Stimulated activated CD8-positive, alpha-beta memory T cell treated with anti-CD3 and anti-CD28 coated beads, Interleukin-12 subunit alpha, Interleukin-12 subunit beta, amount 100 ng/mL, for 24 hours (primary cell): ENCODE measurements at regions not wholly inside any gene's neighbourhood (a gene's known extent, or its start where the extent isn't known, plus 50 kb on each side); places are given as distances from the start of the nearest gene placed in this dataset.
"Not testable (repeated sequence)": the region's sequence is repeated elsewhere in the genome, so short reads cannot be mapped to it uniquely, and the experiment has no call there.

ENCODE experiments used
- DNase-seq: peaks from one replicate; pipeline ENCODE4 v3.0.0-alpha.2; 2020; ENCODE audit errors: extremely low read depth

DNA sequence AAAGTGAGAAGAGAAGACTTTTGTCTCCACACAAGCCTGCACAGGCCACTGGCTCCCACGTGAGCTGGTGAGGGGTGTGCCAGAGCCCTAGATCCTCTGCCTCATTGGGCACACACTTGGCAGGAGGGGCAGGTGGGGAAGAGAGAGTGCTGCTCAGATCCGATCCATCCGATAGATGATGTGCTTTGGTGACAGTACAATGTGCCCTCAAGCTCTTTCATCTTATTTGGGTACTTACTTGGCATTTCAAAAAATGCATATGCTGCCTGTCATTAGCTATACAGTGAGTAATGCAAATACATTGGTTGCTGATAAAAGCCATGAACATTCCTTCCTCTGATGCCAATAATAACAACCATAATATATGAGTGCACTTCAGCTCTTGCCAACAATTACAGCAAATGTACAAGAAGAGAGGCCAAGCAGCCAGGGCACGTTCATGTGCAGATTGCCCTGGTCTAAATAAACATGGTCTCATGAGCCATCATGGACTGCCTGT lies 255.3 kb downstream of the VAPA start:
- no peak for DNase-seq

DNA sequence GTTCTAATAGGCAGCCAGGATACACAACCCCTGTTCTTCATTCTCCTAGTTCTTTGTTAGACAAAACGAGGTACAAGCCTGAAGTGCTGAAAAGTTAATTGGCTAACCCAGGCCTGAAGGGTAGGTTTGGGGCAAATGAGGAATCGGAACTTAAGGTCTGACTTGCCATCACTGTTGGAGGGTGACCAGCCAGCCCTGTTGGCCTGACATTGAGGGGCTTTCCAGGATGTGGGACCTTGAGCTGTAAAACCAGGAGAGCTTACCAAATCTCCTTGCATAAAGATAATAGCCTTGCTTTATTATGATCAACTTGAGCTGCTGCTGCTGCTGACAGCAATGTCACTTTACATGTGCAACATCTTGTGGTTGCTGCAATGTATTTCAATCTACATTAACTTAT lies 256.0 kb downstream of the VAPA start:
- DNase-seq, result no peak

DNA sequence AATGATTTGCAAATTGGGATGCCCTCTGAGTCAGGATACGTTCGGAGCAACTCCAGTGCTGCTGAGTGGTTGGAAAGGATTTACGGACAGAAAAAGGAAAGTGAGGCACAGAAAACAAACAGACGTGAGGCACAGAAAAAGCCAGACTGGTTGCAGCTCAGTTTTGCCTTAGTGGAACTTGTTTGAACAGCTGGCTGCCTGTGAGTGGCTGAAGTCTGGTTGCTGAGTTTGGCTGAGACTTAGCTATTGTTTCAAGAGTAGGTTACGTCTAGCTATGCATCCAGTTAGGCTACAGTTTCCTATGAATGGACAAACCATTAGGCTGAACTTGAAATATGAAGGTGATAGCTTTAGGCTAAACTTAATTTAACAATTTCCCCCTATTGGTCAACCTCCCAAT lies 256.6 kb downstream of the VAPA start:
- DNase-seq, result no peak

DNA sequence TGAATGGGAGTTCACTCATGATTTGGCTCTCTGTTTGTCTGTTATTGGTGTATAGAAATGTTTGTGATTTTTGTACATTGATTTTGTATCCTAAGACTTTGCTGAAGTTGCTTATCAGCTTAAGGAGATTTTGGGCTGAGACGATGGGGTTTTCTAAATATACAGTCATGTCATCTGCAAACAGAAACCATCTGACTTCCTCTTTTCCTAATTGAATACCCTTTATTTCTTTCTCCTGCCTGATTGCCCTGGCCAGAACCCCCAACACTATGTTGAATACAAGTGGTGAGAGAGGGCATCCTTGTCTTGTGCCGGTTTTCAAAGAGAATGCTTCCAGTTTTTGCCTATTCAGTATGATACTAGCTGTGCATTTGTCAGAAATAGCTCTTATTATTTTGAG lies 261.5 kb downstream of the VAPA start:
- DNase-seq, result not testable (repeated sequence)

DNA sequence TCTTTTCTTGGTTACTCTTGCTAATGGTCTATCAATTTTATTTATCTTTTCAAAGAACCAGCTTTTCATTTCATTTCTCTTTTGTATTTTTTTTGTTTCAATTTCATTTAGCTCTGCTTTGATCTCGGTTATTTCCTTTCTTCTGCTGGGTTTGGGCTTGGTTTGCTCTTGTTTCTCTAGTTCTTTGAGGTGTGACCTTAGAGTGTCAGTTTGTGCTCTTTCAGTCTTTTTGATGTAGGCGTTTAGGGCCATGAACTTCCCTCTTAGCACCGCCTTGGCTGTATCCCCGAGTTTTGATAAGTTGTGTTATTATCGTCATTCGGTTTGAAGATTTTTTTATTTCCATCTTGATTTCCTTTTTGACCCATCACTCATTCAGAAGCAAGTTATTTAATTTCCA lies 265.5 kb downstream of the VAPA start:
- not testable (repeated sequence) for DNase-seq

DNA sequence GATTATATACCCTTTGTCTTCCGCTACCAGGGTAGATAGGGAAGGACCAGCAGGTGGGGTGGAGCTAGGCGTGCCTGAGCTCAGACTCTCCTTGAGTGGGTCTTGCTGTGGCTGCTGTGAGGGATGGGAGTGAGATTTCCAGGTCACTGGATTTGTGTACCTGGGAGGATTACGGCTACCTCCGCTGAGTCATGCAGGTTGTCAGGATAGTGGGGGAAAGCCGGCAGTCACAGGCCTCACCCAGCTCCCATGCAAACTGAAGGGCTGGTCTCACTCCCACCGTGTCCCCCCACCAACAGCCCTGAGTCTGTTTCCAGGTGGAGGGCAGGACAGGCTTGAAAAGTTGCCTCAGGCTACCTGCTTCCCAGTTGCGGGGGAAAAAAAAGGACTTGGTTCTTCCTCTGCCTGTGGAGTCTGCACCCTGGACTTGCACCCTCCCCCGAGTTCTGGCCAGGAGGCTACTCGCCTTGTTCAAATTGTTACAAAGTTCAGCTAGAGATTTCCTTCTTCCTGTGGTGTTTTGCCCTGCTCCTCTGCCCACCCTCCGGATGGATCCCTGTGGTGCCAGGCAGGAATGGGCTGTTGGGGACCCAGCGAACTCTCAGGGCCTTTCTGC lies 268.3 kb downstream of the VAPA start:
- no peak for DNase-seq

DNA sequence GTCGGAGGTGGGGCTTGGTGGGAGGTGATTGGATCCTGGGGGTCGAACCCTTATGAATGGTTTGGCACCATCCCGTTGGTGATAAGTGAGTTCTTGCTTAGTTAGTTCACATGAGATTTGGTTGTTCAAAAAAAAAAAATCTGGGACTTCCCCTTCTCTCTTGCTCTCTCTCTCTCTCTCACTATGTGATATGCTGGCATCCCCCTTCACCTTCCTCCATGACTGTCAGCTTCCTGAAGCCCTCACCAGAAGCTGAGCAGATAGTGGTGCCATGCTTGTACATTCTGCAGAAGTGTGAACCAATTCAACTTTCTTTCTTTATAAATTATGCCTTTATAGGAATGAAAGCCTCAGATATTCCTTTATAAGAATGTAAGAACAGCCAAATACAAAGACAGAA lies 269.7 kb upstream of the APCDD1 start:
- no peak for DNase-seq

DNA sequence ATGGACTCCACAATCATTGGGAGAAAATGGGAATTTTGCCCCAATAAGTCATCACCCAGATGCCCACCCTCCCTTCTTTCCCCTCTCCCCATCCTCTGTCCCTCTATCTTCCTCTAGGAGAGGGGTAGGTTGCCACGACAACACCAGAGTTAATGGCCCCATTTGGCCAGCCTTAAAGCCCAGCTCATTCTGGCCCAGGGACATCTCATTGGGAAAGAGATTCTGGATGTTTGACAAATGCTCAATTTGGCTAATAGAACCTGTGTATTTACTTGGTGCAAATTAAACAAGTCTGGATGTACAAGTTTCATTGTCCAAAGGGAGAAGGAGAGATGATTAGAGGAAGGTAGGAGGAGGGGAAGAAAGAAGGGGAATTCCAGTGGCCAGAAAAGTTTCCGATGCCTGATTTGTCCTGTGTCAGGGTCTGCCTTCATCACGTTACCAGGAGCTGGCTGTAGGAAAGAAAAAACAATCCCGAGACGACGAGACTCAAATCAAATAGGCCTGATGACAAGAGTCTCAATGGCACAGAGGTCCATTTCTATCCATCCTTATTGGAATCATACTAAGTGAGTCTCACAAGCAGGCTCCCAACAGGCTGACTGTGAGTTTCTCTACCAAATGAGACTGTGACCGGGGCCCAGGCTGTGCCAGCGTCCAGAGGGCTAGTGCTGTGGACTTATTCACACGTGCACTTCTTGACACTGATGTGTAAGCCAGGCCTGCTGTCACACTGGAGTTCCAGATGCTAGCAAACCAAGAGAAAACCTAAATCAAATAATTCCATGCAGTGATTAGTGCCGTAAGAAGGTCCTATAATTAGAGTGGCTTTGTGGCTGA lies 265.2 kb upstream of the APCDD1 start:
- no peak for DNase-seq

DNA sequence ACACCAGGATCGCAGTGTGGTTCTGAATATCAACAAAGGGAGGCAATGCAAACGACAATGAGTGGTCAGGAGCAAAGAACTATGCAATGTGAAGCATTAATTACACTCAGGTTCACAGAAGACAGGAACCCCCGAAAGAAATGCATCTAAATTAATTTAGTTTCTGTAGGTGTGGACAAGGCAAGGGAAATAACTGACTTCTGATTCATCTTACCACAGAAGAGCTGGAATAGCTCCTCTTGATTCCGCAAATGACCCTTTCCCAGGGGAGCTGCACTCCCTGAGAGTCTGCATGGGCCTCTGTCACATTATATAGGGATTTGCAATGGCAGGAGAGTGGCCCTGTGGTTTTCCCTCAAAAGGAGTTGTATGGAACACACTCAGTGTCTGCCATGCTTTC lies 263.9 kb upstream of the APCDD1 start:
- no peak for DNase-seq

DNA sequence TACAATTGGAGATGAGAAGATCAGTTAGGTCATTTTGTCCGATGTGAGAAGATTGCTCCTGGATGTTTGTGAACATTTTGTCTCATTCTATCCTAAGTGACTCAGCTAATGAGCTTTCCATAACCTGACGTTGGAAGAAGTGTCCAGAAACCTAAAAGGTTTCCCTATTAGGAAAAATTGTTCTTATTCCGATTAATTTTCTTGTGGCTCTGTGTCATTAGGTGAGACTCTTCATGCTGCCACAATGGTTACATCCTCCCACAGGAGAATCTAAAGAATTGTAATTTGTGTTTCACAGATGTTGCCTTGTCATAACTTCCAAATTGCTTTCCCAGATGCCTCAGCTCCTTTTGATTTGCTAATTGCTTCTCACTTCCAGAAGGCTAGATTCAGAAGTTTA lies 261.0 kb upstream of the APCDD1 start:
- no peak for DNase-seq

DNA sequence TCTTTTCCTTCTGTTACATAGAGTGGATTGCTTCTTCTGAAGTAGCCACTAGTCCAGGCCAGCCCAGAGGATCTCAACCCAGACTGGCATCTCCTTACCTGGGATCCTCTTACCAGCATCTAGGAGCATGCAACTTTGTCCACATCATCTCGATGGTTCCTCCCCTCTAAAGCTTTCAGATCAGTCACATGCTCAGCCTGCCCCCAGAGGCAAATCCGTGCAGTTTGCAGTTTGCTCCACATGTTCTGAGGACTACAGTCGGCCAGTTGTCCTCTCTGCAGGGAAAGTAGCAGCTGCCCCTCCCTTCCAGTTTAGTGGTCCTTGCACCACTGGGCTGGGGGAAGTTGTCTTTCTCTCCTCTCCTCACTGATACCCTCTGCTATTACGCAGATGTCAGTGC lies 259.8 kb upstream of the APCDD1 start:
- DNase-seq, result no peak

DNA sequence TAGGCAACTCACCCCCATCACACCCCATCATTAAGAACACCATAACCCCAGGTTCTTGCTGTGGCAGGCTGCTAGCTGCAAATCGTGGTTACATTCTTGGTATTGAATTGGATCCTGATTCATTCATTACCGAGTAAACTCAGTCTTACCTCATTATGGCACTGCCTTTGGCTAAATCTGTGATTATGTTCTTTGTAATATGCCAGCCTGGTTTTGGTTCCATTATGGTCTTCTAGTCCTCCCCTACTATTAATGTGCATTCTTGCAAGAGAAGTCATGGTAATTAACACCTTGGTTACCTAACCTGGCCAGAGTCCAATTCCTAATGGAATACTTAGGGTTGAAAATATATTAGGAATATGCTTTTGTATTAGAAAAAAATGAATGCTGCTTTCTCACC lies 258.9 kb upstream of the APCDD1 start:
- DNase-seq, result no peak

DNA sequence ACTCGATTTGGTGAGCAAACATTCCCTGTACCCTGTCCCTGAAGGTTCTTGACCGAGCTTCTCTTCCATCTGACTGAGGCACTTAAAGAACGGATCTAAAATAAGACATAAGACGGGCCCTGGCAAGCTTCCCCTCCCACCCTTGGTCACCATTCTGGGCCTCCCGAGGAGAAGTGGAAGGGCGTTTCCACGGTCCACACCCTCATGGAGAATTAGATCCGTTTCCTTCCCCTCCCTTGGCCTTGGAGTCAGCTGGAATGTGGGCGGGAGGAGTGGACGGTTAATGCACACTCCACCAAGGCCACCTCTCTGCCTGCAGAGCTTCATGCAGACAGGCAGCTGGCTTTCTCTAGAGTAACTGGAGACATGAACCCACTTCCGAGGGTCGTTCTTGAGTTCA lies 257.3 kb upstream of the APCDD1 start:
- no peak for DNase-seq

DNA sequence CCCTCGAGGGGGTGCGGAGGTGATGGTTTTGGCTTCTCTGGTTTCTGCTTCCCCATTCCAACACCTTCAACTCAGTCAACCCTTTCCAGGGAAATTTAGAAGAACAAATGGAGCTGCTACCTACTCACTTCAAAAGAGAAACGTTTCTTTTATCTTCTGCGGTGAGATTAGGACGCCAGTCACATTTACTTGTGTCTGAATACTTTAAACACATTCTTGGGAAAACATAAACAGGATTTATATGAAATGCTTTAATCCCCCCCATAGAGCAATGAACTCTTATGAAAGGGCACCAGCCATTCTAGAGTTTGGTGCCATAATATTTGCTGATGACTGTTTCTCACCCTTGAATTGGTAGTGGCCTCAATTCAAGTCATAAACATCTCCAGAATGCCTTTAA lies 253.2 kb upstream of the APCDD1 start:
- DNase-seq, result no peak

DNA sequence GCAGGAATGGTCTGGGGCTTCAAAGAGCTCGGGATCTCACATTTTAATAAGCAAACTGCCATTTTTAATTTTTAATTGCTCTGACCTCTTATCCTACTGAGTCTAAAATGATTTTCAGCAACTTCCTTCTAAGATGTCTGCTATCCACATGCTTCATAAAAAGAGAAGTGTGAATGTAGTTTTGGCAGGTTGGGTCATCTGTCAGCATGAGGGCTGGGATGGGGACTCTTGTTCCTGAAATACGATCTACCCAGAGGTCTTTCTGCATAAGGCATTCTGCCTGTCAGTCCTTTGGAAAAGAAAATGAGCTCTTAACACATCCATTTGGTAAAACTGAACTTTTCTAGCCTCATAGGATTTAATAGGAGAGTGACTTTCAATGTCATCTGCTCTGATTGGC lies 252.8 kb upstream of the APCDD1 start:
- no peak for DNase-seq

DNA sequence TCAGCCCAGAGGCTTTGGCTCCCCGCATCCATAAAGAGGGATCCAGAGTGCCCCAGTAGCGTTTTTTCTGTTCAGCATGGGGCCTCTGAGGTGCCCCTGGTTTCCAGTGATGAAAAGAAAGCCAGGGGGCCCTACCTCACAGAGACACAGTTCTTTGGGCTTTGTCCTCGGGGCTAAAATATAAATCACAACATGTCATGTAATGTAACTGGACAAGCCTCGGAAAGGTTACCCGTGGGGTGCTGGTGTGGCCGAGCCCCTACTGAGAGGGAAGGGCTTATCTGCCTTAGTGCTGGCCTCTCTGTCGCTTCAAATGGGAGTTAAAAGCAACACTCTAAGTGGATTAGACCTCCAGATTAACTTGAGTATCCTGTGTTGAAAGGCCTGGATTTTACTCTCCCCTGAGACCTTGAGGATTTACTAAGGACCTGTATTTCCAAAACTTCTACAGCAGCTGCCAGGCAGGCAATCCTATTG lies 251.6 kb upstream of the APCDD1 start:
- DNase-seq, result no peak

DNA sequence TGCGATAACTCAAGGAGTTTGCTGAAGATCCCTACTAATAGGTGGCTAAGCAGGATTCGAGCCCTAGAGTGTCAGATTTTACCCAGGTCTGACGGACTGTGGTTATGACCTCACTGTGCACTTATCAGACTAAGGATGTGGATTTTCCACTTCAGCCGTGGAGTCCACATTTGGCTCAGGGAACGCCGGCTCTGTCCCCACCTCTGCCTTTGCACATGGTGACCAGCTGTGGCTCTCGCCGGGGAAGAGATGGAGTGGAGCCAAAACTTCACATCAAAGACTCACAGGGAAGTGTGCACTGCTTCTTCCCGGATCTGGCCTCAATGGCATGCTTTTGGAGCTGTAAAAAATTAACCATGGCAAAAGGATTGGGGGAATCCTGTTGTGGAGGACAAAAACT lies 249.3 kb upstream of the APCDD1 start:
- no peak for DNase-seq

DNA sequence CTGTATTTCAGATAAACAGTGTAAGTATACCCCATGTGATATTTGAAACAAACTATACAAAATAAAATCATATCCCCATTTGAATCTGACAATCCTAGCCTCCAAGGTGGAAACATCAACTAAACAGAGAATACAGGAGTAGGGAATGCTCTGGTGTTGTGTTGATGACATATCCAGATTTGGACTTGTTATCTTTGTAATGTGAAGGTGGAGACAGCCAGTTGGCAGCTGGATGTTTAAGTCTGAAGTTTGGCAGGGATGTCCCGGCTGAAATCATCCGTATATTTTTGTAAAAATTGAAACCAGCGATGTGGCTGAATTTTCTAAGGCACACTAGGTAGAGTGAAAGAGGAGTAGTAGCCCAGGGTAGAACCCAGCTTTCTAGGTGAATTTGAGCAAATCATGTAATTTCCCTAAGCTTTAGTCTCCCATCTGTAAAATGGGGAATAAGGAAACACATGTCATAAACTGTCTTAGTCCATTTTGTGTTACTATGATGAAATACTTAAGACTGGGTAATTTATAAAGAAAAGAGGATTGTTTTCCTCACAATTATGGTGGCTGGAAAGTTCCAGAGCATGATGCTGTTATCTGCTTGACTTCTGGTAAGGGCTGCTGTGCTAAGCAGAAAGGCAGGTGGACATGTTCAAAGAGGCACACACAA lies 246.6 kb upstream of the APCDD1 start:
- no peak for DNase-seq

DNA sequence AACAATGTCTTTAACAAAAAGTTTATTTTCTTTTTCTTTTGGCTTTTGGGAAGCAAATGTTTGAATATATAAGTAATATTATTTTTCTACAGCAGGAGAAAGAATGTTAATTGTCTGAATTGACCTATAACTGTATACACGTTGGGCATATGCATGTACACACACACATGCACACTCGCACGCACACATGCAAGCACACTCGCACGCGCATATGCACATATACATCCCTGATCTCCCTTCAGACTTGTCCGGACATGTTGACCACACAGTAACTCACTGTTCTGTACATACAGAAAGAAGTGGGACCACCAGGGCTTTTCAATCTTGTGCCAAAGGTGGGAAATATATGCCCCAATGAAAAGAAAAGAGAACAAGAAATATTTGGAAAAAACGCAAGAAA lies 245.1 kb upstream of the APCDD1 start:
- no peak for DNase-seq

DNA sequence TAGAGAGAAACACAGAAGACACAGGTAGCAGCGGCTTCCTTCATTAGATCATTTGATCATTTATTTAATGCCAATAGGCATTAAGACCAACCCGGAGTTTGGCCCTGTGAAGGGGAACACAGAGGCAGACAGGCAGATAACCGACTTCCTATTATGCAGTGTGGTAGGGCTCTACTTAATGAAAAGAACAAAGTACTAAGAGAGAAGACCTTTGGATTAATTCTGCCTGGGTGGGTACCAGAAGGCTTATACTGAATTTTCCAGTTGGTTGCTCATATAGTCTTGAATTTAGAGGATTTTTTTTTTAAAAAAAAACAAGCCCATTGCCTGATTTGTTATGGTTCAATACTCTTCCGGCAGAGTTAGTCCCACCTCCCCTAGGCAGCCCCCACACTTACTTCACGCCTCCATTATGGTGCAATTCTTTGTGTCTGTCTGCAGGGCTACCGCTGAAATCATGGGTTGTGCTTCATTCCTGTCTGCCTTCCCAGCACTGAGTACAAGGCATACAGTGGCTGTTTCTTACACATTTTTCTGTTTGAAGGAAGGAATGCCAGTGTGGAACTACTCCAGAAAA lies 244.3 kb upstream of the APCDD1 start:
- no peak for DNase-seq

DNA sequence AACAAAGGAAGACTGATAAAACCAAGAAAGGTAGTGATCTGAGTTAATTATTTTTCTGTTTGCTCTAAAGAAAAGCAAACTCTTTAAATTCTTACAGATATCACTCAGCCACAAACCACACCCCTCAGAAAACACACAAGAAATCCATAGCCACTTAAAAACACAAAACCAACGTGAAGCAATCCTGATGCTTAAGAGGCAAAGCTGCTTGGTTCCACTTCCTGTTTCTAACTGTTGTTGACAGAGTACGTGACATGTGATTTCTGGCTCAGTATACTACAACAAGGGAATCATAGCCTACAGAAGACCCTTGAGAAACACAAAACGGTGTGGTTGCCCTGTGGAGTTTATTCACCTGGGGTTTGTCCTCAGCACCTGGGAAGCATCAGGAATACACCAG lies 240.9 kb upstream of the APCDD1 start:
- no peak for DNase-seq

DNA sequence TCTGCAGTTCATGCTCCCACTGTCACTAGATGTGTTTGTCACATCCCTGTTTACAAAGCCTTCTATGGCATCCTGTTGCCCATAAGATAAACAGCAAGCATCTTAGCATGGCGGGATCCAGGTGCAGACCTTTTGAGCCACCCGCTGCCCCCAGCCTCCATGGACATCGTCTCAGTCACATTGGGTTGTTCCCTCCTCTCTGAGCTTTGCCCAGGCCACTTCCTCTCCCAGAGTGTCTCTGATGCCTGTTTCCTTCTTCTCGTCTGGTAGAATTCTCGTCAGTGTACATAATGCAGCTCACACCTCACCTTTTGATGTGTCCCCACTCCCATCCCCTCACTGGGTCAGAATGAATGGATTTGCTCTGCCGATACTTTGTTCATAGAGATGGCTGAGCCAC lies 239.0 kb upstream of the APCDD1 start:
- no peak for DNase-seq

DNA sequence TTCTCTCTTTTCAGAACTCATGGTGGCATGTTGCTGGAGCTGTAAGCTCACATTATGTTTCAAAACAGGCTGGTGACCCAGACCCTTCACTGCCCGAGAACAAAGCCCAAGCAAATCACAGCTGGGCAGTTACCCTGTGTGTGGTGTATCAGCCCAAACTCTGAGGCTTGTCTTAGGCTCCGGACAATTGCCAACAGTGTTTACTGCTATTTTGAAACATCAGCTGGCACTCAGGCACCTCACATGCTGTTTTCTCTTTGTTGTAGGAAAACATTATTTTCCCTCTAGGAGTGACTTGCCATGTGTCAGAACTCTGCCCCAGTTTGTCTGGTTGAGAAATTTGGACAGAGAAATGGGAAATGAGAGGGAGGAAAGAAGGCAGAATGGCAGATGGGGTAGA lies 237.6 kb upstream of the APCDD1 start:
- DNase-seq, result no peak
